HUES6 (cell line): ENCODE measurements at regions not wholly inside any gene's neighbourhood (a gene's known extent, or its start where the extent isn't known, plus 50 kb on each side); places are given as distances from the start of the nearest gene placed in this dataset.

Experiments
- H3K27ac ChIP-seq: 2 replicates; pipeline ENCODE4 v1.7.0; 2013; ENCODE audit warnings: low read depth, mild to moderate bottlenecking, low read length, inconsistent platforms
- H3K27me3 ChIP-seq: 2 replicates; pipeline ENCODE4 v1.6.1; 2013; ENCODE audit warnings: low read length; ENCODE audit not compliant: control insufficient read depth, insufficient read depth
- H3K36me3 ChIP-seq: 2 replicates; pipeline ENCODE4 v1.6.1; 2013; ENCODE audit warnings: low read length; ENCODE audit not compliant: control insufficient read depth, insufficient read depth
- H3K4me1 ChIP-seq: 2 replicates; pipeline ENCODE4 v1.6.1; 2013; ENCODE audit warnings: low read length; ENCODE audit not compliant: control insufficient read depth, insufficient read depth
- H3K4me3 ChIP-seq: 2 replicates; pipeline ENCODE4 v1.5.1; 2013; ENCODE audit warnings: low read depth, low read length
- H3K9ac ChIP-seq: one replicate; pipeline ENCODE4 v1.6.1; 2013; ENCODE audit warnings: mild to moderate bottlenecking, low read length
- H3K9me3 ChIP-seq: 2 replicates; pipeline ENCODE4 v1.6.1; 2013; ENCODE audit warnings: low read depth, low read length; ENCODE audit not compliant: control insufficient read depth, insufficient read depth

DNA sequence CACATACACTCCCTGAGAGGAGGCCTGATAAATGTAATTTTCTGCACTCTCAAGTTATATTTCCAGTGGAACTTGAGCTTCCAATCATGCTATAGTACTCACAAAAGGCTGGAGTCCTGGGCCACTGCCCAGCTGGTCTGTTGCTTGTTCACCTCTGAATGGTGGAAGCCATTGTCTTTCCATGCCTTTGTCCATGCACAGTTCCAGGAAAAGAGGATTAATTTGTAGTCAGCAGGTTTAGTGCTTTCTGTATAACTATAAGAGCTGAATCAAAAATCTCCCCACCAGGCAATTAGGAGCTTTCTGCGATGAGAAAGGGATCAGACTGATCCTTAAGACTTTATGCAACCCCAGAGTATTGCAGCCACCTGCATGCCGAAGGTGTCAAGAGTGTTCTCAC lies 195.4 kb upstream of the PGRMC2 start:
- Histone ChIP-seq H3K27me3 (no peaks in the 10 kb centered on the region), H3K9ac (no peak overlapping the region)

DNA sequence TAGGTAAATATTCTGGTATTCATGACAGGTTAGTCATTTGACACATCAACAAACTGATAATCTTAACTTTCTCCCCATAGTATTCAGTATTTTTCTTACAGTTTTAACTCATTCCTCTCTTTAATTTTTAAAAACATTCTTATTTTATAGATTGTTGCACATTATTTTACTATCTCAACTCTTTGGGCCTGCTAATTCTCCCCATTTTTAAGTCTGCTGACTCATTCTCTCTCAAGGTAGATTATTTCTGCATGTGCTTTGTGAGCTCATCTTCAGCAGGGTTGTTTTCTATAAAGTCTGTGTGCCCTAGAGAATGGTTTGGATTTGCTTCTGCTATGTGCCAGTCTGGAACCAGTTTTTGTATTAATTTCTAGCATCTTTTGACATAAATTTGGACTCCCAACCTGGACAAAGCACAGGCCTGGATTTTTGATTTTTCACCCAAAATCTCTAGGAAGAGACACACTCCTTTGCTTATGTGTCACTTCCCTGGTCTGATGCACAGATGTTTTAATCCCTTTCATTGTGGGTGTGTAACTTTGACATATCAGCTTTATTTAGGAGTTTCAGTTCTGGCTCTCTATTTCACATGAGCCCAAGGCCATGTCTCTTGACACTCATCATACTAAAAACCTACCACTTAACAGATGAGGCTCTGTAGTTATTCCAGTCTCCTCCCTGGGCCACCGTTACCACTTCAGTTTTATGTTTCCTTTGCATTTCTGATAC lies 194.3 kb upstream of the PGRMC2 start:
- Histone ChIP-seq H3K27me3 (no peaks in the 10 kb centered on the region), H3K27ac (no peak overlapping the region), H3K4me3 (no peak overlapping the region), H3K36me3 (no peaks in the 10 kb centered on the region), H3K9ac (no peak overlapping the region), H3K4me1 (no peaks in the 10 kb centered on the region), H3K9me3 (peaks cover 3% of the 10 kb centered on the region; the same call in 1 of the 2 replicates)

More for the DNA sequence above, 195.4 kb upstream of the PGRMC2 start:
- Histone ChIP-seq H3K9me3 (peaks cover 3% of the 10 kb centered on the region; the same call in 1 of the 2 replicates), H3K27ac (no peak overlapping the region), H3K4me1 (no peaks in the 10 kb centered on the region), H3K4me3 (no peak overlapping the region), H3K36me3 (no peaks in the 10 kb centered on the region)

DNA sequence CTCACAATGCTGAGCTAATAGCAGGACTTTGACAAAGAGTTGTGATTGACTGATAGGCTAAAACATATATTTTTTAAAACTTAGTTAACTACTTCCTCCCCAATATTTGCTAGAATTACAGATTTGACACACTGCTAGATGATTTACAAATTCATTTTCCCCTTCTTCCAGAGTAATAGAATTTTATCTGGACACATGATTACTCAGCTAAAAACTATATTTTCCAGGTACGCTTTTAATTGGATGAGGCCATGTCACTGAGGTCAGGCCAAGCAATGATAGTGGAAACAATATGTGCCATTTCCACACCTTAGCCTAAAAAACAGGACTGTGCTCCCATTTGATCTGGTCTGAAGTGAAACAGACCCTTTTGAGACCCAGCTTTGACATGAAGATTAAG lies 193.3 kb upstream of the PGRMC2 start:
- Histone ChIP-seq H3K9ac (no peak overlapping the region), H3K4me1 (no peaks in the 10 kb centered on the region), H3K4me3 (no peak overlapping the region), H3K9me3 (peaks cover 3% of the 10 kb centered on the region; the same call in 1 of the 2 replicates), H3K36me3 (no peaks in the 10 kb centered on the region), H3K27ac (no peak overlapping the region), H3K27me3 (no peaks in the 10 kb centered on the region)

DNA sequence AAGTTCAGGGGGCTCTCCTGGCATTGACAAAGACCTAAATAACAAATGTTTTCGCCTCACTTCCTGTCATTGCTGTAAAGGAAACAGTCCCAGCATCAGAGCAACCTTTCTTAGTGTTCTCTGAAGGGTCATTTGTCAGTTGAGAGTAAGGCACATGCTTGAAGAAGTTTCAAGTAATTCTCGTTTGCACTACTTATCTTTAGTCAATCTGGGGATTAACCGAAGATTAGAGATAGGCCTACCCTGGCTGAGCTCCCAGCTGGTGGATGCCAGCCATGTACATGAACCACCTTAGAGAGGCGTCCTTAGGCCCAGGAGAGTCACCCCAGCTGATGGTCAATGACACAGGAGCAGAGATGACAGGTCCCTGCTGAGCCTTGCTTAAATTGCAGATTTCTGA lies 189.9 kb upstream of the PGRMC2 start:
- peaks cover 3% of the 10 kb centered on the region; the same call in 1 of the 2 replicates for H3K9me3 ChIP-seq
- no peak overlapping the region for H3K4me3 ChIP-seq
- no peaks in the 10 kb centered on the region for H3K4me1 ChIP-seq
- no peaks in the 10 kb centered on the region for H3K27me3 ChIP-seq
- no peaks in the 10 kb centered on the region for H3K36me3 ChIP-seq
- H3K27ac ChIP-seq: no peak overlapping the region
- no peak overlapping the region for H3K9ac ChIP-seq

DNA sequence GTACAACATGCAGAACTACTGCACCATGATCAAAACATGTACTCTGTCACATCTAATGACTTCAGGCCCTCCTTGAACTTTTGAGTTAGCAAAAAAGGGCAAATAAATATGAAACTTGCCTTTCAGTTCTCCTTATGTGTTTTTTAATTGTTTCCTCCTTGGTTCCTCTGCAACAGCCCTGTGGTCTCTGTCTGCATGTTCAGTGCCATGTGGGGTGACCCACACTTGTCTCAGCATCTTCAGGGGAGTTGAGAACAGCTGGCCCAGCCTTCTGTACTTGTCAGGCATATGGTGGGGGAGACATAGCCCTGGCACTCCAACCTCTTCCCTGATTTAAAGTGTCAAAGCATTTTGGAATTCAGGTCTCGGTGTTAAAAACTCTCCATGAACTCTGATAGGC lies 188.0 kb upstream of the PGRMC2 start:
- H3K4me1 ChIP-seq: no peaks in the 10 kb centered on the region
- no peak overlapping the region for H3K27ac ChIP-seq
- no peaks in the 10 kb centered on the region for H3K36me3 ChIP-seq
- H3K4me3 ChIP-seq: no peak overlapping the region
- no peaks in the 10 kb centered on the region for H3K9me3 ChIP-seq
- H3K27me3 ChIP-seq: no peaks in the 10 kb centered on the region
- H3K9ac ChIP-seq: no peak overlapping the region

DNA sequence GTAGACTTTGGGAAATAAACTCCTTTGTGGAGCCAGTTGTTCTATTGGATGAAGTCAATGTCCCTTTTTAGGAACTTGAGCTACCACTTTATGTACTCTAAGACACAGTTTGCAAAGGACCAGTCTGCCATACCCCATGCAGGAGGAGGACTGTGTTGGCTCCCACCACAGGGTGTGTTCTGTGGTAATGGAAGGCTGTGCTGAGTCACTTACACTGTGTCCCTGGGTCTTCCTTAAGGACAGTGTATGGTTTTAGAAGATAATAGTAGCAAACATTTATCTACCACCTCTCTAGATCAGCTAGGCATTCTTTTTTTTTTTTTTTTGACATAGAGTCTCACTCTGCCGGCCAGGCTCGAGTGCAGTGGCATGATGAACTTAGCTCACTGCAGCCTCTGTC lies 184.0 kb upstream of the PGRMC2 start:
- Histone ChIP-seq H3K4me1 (no peaks in the 10 kb centered on the region), H3K9ac (no peak overlapping the region), H3K27ac (no peak overlapping the region)

DNA sequence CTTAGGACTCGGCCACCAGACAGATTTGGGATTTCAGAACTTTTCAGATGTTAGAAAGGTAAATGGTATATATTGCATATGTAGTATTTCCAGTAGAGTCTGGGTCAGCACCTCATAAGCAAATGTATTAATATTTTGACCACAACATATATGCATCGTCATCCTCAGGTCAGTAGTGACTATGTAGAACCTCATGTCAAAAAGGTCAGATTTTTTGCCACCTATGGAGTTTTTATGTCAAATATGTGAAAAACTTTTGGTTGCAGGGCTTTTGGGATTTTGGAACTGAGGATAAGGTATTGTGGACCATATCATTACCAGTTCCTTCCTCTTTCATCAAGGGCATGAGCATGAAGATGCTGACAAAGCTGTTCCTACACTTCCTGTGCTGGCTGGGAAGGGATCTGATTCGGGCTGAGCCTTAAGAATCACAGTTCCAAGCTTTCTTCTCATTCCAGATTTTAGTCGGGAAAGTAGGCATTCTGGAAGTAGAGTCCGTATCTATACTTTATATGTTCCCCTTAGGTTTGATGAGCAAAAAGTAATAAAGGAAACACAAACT lies 183.0 kb upstream of the PGRMC2 start:
- H3K27ac ChIP-seq: no peak overlapping the region
- H3K36me3 ChIP-seq: no peaks in the 10 kb centered on the region
- no peak overlapping the region for H3K4me3 ChIP-seq
- no peaks in the 10 kb centered on the region for H3K27me3 ChIP-seq
- no peaks in the 10 kb centered on the region for H3K9me3 ChIP-seq
- no peaks in the 10 kb centered on the region for H3K4me1 ChIP-seq
- no peak overlapping the region for H3K9ac ChIP-seq

More for the DNA sequence above, 184.0 kb upstream of the PGRMC2 start:
- no peaks in the 10 kb centered on the region for H3K9me3 ChIP-seq
- no peaks in the 10 kb centered on the region for H3K36me3 ChIP-seq
- H3K4me3 ChIP-seq: no peak overlapping the region
- H3K27me3 ChIP-seq: no peaks in the 10 kb centered on the region

DNA sequence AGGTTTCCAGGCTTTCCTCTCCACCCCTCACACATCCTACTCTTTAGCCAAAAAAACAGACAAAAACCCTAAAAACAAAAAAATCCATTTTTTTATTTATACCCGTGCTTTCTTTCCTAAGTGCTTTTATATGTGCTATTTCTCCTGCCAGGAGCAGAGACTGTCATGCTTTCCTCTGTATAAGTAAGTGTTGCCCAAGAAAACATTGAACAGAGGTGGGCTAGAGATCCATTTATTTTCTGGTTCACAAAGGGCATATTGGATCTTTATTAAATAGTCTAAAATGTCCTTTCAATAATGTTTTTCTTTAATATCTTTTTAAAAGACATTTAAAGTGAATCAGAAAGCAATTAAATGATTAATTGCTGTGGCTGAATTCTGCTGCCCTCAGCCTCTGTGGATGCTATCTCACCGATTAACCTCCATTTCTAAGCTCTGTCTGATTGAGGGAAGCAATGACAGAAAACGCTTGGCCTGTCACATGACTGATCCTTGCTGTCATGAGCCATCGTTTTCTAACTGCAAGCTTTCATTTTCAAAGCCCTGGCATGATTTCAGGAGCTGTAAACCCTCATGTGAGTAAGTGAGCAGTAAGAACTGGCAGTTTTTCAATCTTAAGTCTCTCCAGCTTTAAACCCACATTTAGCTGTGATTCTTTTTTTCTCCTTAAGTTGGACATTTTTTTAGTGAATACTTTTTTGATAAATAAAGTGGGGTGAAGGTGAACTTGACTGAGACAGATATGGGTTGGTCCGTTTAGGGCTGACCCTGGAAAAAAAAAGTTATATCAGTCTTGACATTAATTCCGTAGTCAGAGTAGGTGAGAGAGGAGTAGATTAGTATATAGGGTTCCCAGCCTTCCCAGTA lies 180.7 kb upstream of the PGRMC2 start:
- no peak overlapping the region for H3K4me3 ChIP-seq
- 0 out of 2 replicates have a peak, but pooled peaks cover under 1% of the 10 kb centered on the region for H3K9me3 ChIP-seq
- no peaks in the 10 kb centered on the region for H3K36me3 ChIP-seq
- H3K27me3 ChIP-seq: no peaks in the 10 kb centered on the region
- H3K27ac ChIP-seq: no peak overlapping the region
- no peak overlapping the region for H3K9ac ChIP-seq
- H3K4me1 ChIP-seq: no peaks in the 10 kb centered on the region

DNA sequence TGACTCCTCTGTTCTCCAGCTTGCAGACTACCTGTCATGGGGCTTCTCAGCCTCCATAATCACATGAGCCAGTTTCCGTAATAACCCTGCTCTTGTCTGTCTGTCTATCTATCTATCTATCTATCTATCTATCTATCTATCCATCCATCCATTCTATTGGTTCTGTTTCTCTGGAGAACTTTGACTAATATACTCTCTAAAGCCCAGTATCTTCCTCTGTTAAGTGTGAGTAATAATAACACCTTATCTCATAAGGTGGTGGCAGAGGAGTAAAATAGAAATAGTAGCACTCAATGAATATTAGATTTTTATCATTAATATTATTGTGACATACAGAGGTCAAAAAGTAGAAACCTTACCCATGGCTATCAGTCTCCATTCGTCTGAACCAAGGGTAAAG lies 177.9 kb upstream of the PGRMC2 start:
- no peak overlapping the region for H3K9ac ChIP-seq
- no peak overlapping the region for H3K27ac ChIP-seq
- H3K4me3 ChIP-seq: no peak overlapping the region
- no peaks in the 10 kb centered on the region for H3K36me3 ChIP-seq
- H3K9me3 ChIP-seq: peaks cover 9% of the 10 kb centered on the region
- H3K4me1 ChIP-seq: peaks cover 19% of the 10 kb centered on the region
- no peaks in the 10 kb centered on the region for H3K27me3 ChIP-seq

DNA sequence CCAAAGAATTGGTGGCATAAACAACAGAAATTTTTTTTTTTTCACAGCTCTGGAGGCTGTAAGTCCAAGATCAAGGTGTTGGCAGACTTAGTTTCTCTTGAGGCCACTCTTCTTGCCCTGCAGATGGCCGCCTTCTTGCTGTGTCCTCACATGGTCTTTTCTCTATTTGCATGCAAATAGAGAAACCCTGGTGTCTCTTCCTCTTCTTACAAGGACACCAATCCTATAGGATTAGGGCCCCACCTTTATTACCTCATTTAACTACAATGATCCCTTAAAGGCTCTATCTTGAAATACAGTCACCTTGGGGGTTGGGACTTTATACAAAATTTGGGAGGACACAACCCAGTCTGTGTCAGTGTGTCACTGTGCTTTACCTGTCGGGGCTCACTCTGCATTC lies 175.4 kb upstream of the PGRMC2 start:
- H3K4me1 ChIP-seq: peaks cover 19% of the 10 kb centered on the region
- no peaks in the 10 kb centered on the region for H3K36me3 ChIP-seq
- no peaks in the 10 kb centered on the region for H3K27me3 ChIP-seq
- peaks cover 9% of the 10 kb centered on the region for H3K9me3 ChIP-seq
- no peak overlapping the region for H3K4me3 ChIP-seq
- H3K27ac ChIP-seq: no peak overlapping the region
- no peak overlapping the region for H3K9ac ChIP-seq
